HG03064 (cell line): ENCODE measurements at regions not wholly inside any gene's neighbourhood (a gene's known extent, or its start where the extent isn't known, plus 50 kb on each side); places are given as distances from the start of the nearest gene placed in this dataset.

Source experiments
- ATAC-seq: cut with Tn5 transposase; IDR thresholded peaks from one replicate; pipeline ENCODE4 v1.9.1; 2021; ENCODE audit warnings: low read depth; ENCODE audit not compliant: unreplicated experiment

DNA sequence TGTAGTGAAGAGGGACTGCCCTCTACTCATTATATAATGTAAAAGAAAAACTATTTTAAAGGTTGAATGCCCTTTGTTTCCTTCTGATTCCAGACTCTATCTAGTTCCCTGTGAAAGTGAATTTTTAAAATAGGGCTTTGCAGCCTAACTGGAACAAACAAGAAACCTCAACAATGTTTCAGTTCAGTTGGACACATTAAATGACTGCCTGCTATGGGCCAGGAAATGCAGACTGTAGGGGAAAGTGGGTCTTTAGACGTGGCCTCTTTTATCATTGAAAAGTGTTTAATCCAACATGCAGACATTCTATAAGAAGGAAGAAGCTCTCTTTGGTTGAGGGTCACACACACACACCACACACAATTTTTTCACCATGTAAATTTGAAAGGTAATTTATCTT, 289.1 kb downstream of the ICE1 start:
- no peak for ATAC-seq

DNA sequence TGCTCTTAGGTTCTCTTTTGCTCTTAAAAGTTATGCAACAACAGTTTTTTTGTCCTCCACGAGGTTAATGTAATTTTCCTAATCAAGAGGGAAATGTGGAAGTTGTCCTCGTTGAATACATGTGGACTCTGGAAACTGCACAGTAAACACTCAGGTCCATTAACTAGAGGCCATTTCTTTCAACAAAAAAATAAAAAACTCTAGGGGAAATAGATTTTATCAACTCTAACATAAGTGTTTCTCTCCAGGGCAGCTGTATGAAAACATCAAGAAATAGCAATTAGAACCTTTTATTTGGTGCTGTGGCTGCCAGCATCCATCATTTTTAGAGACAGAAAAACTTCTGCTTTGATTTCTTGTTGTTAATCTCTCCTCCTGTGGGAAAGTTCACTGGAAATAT, 288.6 kb downstream of the ICE1 start:
- ATAC-seq = no peak

DNA sequence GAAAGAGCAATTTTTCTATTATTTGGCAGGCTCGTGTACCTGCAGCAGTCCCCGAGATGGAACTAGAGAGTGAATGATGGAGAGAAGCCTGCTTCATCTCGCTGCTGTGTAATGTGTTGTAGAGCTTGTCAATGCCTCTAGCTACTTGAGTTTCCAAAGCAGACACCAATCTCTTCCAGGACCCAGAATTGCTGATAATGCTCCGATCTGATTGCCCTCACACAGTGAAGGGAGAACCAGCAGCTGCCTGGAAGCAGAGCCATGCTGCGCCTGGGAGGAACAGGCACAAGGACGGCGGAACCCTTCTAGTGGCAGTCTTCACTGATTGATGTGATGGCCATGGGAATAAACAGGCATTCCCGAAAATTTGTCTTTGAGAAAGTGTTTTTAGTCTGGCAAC, 288.0 kb downstream of the ICE1 start:
- no peak for ATAC-seq

DNA sequence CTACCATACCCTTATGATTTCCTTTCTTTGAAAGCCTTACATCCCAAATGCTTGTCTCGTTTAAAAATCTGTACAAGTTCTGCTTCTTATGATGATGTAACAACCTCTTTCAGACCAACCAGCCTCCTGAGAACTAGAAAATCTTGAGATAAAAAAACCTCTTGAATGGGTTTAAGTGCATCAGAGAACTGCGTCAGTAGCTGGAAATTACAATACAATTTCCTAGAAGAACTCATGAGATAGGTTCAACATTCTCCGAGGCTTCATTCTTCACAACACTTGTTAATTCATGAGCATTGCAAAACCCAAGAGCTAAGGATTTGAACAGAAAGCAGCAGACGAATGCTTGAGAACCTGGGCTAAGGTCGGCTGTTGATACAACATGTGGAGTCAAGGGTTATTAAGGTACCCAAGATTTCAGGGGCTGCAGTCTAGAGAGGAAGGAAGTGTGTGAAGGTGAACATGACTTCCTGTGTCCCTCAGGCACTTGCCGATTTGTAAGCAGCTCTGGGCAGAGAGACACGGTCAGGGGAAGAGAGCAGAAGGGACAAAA, 286.0 kb downstream of the ICE1 start:
- no peak for ATAC-seq

DNA sequence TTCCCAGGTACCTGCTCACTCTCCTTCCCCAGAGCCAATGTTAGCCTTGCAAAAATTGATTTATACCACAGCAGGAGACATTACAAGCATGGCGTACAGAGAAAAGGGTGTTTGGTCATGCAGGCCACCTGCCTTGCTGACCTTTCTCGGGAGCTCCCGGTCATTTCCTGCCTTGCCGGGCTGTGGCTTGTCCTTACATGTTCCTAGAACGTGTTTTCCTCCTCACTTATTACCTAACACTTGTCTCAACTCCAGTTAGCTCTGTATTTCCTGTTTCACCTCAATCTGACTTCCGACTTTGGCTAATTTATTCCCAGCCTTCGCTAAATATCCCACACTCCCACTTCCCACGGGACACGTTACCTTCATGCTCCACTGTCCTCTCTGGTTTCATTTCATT, 282.5 kb downstream of the ICE1 start:
- ATAC-seq = no peak

DNA sequence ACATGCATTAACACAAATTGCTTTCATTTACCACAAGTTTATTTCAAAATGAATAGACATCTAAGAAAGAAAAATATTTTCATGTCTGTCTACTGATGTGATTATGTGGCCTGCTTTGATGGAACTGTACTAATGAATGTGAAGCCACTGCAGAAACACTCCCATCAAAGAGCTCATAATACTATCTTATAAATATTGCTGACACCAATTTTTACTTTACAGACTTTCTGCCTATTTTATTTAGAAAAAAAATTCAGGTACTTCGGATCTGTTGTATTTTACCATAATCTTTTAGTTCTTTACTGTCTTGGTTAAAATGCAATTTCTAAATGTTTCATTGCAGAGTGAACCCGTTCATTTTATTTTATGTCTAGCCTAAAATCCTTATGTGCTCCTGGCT, 281.9 kb downstream of the ICE1 start:
- ATAC-seq = no peak

DNA sequence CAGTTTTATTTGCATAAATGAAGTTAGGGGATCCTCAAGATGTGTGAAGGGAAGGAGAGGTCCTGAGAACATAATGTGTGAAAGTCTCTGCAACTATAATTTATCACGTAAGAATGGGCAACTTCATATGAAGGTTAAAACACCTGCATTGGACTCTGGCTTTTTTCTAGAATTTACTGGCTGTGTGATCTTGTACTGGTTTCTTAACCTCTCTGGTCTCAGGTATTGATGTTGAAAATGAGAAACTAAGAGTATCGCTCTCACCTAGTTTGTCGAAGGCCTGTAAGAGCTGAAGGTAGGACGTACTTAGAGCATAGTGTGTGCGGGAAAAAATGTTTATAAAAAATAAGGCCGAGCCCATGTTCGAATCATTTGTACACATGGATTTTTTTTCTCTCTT, 280.5 kb downstream of the ICE1 start:
- no peak for ATAC-seq

DNA sequence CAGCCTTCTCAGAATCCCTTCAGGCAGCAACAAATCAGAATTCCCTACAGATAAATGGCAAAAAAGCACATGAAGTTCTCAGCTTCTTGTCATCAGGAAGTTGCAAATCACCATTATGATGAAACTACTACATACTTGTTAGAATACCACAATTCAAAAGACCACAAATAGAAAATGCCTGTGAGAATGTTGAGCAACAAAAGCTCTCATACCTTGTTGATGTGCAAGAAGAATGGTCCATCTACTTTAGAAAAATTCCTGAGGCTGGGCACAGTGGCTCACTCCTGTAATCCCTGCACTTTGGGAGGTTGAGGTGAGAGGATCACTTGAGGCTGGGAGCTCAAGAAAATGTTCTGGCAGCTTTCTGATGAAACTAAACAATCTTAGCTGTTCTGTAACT, 278.1 kb downstream of the ICE1 start:
- no peak for ATAC-seq

DNA sequence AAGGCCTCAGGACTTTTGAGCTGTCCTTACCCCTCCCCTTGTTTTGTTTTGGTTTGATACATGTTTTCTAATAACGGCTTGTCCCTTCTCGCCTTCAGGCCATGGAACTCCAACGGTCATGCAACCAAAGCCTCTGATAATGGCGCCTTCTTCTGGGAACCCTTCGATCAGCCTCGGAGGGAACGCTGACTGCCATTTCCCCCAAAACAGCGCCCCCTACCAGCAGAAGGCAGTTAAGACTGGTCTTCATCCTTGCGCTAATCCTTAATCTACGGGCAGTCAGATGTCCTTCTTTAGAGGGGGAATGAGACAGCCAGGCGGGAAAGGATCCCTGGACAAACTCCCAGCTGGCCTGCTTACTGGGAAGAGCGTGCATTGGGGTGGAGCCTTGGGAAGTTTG, 276.6 kb downstream of the ICE1 start:
- ATAC-seq = no peak

DNA sequence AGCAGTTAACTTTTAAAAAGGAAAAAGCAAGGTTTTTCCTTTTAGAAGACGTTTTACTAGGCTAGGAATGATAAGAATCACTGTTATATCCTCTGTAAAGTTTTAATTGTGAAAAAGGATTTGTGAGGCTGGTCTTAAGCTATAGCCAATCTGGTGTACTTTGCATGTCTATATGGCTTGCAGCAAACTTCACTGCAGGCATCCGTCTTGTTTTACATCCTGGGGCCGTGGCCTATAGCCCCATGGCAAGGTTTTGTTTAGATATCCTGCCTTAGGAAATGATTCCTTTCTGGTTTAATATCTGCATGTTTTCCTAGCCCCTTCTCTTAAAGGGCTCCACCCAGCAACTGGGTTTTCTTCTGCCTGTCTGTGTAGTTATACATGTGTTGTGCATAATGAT, 272.8 kb downstream of the ICE1 start:
- no peak for ATAC-seq

DNA sequence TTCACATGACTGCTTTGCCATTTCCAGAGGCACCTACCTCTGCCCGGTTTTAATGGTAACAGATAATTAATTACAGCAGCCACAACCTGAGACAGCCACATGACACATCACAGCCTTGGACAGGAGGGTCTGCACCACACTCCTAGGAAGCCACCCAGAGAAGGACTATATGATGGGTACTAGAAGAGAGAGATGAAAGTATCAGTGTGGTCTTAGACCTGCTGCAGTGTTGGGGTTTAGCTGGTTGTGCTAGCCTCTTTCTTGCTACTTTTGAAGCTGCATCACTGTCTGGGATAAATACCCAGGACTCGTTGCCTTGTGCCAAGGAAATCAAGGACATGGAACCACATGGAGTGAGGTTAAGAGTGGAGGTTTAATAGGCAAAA, 266.4 kb downstream of the ICE1 start:
- no peak for ATAC-seq

DNA sequence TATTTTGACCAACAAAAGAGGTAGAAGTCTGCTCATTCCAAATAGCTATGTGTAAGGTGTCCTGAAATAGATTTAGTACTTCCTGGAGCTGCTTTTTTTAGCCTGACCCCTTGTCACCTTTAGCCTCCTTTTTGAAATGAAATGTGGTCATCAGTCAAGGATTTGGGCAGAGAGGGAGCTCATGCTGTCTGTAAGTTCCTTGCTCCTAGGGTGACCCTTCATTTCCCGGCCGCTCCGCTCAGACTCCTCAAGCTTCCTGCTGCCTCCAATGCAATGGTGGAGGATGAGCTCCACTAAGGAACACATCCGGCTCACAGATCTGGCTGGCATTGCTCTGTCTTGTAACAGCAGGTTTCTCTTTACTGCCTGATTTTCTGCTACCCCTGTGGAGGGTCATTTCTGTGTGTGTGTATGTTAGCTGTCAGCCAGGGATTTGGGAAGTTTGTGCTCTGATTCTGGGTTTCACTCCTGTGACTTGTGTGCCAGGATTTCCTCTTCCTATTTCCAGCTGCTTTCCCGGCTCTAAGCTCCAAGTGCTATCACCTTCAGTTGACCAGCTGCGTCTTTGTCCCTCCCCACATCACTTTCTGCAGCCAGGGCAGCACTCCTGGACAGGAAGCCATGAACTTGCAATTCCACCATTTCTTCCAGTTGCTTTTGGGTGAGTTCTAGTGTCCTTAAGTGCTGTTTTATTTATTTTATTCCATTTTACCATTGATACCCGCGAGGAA, 265.9 kb downstream of the ICE1 start:
- no peak for ATAC-seq

DNA sequence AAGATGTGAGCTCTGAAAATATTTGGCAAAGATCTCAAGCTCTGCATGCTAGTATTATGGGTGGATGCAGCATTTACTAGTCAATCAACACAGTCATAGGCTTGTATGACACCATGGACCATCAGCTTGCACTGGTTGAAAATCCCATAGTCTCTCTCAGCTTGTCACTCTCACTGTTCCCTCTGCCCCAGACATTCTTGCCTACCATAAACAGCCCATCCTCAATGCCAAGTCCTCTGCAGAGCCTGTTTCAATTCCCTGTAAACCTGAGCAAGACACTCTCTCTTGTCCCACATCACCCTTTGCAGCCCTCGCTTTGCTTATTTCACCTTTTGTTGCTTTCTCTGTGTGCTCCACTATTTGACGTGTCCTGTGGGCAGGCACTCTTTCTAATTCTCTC, 264.6 kb downstream of the ICE1 start:
- no peak for ATAC-seq

DNA sequence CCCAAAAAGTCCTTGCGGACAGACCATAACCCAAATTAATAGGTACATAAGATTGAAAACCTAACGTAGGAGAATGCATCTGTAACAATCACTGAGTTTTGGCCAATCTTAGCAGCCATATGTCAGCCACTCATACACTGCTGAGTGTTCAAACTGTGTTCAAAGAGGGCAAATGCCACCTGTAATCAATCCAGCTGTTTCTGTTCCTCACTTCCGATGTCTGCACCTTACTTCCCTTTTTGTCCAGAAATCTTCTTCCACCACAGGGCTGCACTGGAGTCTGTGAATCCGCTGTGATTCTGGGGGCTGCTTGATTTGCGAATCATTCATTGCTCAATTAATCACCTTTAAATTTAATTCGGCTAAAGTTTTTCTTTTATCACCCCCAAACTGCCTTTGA, 263.9 kb downstream of the ICE1 start:
- no peak for ATAC-seq

DNA sequence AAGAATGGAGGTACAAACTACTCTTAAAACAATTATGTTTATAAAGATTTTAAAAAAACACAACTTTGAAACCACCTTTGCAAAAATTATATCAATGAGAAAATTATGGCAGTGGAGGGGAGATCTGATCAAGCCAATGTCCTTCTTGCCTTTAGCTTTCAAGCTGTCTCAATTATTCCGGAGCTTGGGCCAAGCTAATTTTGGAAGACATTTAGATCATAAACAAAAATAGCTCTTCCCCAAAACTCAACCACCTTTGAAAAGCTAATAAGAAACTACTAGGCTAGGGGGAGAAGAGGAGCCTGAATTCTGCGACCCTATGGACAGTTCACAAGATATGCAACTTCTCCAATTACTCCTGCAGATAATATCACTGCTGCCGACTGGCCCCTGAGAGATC, 263.3 kb downstream of the ICE1 start:
- no peak for ATAC-seq

DNA sequence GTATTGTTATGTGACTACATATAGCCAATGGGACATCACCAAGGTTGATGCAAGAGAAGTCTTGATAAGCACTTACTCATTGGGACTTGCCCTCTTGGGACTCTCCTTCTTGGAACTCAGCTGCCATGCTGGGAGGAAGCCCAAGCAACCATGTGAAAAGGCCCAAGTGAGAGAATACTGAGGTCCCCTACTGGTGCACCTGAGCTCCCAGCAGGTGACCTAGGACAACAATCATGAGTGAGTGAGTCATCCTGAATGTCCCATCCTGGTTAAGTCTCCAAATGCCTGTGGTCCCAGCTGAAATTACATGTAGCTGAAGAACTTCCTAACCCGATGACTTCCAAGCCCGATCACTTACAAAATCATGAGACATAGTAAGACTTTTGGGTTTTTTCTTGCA, 260.7 kb downstream of the ICE1 start:
- no peak for ATAC-seq

DNA sequence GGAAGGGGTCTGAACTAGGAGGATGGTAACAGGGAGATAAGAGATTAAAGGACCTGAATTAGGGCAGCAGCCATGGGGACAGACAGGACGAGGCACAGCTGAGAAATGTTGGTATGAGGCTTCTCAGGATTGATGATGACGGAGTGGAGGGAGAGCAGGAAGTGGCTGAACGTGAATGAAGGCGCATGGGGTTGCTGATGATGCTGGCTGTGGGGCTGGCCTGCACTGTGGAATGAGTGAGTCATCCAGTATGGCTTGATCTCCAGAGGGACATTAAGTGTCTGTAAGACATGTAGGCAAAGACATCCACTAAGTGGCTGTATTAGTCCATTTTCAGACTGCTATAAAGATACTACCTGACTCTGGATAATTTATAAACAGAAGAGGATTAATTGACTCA, 256.4 kb downstream of the ICE1 start:
- ATAC-seq = no peak

DNA sequence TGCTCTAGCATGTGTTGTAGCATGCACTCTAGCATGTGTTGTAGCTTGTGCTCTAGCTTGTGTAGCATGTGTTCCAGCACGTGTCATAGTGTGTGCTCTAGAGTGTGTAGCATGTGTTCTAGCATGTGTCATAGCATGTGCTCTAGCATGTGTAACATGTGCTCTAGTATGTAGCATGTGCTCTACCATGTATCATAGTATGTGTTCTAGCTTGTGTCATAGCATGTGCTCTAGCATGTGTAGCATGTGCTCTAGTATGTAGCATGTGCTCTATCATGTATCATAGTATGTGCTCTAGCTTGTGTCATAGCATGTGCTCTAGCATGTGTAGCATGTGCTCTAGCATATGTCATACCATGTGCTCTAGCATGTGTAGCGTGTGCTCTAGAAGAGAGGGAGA, 255.3 kb downstream of the ICE1 start:
- ATAC-seq = no peak

DNA sequence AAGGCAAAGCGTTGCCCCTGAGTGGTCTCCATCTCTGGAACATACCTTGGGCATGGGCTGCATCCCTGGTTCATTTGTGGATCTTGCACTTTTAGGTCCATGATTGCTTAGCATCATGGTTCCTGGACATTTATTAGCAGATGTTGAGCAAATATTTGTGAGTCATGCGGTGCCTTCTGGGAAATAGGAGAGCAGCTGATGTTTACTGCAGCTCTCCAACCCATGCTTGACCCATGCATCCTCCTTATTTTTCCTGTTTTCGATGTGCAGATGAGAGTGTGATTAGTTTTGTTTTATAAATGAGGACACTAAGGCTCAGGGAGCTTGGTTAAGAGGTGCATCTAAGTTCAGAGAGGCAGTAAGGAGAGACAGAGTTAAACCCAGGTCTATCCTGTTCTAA, 253.7 kb downstream of the ICE1 start:
- no peak for ATAC-seq

DNA sequence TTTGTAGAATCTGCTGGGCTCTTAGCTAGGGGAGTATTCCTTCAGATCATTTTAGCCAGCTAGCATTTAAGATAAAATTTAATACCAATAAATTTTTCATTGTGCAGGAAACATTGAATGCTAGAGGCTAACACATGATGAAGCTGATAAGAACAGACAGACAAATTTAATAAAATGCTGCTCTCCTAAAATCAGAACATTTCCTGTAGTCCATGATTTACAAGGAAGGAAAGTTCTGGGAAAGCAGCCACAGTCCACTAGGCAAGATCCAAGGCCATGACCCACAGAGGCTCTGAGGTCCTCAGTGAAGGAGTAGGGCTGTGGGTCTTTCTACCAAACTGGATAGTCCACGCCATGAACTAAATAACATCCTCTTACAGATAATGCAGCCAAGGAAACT, 253.0 kb downstream of the ICE1 start:
- no peak for ATAC-seq

DNA sequence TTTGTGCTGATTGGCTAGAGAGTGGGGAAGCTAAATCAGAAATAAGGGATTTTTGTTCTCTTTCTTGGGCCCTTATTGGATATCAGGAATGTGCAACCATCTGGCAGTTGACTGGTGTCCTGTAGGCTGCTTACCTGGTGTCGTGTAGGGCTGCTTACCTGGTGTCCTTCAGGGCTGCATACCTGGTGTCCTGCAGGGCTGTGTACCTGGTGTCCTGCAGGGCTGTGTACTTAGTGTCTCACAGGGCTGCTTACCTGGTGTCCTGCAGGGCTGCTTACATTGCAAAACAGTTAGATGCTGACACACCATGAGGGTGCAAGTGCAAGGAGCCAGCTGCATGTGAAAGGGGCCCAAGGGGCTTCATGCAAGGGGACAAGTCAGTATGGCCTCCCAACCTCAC, 249.3 kb downstream of the ICE1 start:
- ATAC-seq = no peak

DNA sequence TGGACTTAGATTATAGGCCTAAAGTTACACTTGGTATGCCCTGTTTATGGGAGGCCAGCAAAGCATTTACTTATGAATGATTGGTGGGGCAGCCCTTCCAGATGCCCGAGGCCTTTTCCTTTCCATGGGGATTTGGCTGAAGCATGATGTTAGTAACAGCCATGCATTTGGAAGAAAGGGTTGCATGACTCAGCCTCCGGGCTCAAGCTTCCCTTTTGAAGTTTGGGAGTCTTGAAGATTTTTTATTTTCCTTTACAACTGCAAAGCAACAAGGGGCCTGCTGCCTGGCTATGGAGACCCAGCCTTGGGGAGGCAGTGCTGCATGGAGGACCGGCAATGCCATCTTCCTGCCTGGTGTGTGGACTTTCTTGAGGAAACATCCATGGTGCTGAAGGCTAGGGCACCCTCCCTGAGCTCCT, 244.7 kb downstream of the ICE1 start:
- no peak for ATAC-seq

DNA sequence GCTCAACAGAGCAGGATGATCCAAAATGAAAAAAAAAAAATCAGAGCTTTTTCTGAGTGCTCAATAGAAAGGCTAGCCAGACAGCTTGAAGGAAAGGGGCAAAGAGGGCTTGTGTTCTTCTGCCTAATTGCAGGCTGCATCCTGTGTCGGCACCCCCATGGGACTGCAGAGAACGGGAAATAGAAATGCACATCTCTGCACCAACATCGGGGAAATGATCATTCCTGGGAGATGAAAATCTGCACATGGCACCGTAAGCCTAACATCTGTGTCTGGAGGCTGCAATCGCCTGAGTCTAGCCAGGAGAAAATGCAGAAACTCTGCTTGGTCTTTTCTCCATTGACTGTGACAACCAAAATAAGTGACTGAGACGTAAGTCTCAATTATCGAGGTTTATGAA, 243.9 kb downstream of the ICE1 start:
- ATAC-seq = no peak
